GM12891 (cell line): ENCODE measurements at regions not wholly inside any gene's neighbourhood (a gene's known extent, or its start where the extent isn't known, plus 50 kb on each side); places are given as distances from the start of the nearest gene placed in this dataset.

Experiments used
- PAX5 ChIP-seq: IDR thresholded peaks from 2 replicates; pipeline ENCODE4 v1.6.1; 2011; ENCODE audit warnings: low read length, moderate library complexity, mild to moderate bottlenecking; ENCODE audit not compliant: insufficient read depth, severe bottlenecking
- POLR2A ChIP-seq: IDR thresholded peaks from 2 replicates; pipeline ENCODE4 v1.6.1; 2011; ENCODE audit warnings: low read depth, low read length, control low read depth
- POLR2AphosphoS5 ChIP-seq: IDR thresholded peaks from 2 replicates; pipeline ENCODE4 v1.6.1; 2011; ENCODE audit warnings: low read depth, low read length, control low read depth
- SPI1 ChIP-seq: IDR thresholded peaks from 2 replicates; pipeline ENCODE4 v1.6.1; 2011; ENCODE audit warnings: low read depth, low read length, control low read depth
- TAF1 ChIP-seq: IDR thresholded peaks from 2 replicates; pipeline ENCODE4 v1.6.1; 2011; ENCODE audit warnings: low read depth, low read length, control low read depth

- TF ChIP-seq POLR2AphosphoS5 (no peak), POLR2A (no peak), SPI1 (no peak), PAX5 (no peak), TAF1 (no peak)
Observed at GRCh38 chr2:48202863-48203642, 111.4 kb upstream of the FOXN2 start.
